IMR-90 (cell line): ENCODE measurements at regions not wholly inside any gene's neighbourhood (a gene's known extent, or its start where the extent isn't known, plus 50 kb on each side); places are given as distances from the start of the nearest gene placed in this dataset.

Experiments
- CEBPB ChIP-seq: IDR thresholded peaks from 2 replicates; pipeline ENCODE4 v1.6.1; 2012; ENCODE audit warnings: low read depth, low read length, improper control_type of control experiment
- CTCF ChIP-seq: conservative IDR thresholded peaks from 2 replicates; pipeline ENCODE4 v1.5.1; 2012; ENCODE audit warnings: mild to moderate bottlenecking, low read depth, low read length, improper control_type of control experiment

DNA sequence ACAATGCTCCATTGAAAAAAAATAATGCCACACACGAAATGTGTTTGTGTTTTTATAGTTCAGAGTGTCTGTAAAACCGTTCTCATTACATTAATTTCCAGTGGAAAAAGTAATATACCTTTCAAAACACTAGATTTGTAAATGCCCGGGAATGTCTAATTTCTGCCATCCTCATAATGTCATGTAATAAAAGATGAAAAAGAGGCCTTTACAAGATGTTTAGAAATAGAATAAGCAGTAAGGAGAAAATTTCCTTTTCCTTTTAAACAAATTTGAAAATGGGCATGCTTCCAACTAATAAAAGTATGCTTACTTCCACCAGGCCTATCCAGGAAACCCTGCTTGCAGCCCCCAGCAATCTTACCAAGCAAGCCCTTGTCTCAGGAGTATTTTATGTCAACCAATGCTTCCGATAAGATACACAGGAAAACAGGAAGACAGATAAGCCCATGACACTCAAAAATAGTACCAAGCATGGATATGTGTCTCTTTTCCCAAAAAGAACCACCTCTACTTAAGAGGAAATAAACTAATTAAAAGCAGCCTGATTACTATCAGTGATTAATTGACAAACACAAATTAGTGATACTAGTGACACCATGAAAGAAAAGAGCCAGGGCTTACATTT, 894.7 kb upstream of the INTU start:
- no peak for TF ChIP-seq CTCF
- TF ChIP-seq CEBPB, result no peak
